ENCODE measurements at regions not wholly inside any gene's neighbourhood (a gene's known extent, or its start where the extent isn't known, plus 50 kb on each side); places are given as distances from the start of the nearest gene placed in this dataset.

DNA sequence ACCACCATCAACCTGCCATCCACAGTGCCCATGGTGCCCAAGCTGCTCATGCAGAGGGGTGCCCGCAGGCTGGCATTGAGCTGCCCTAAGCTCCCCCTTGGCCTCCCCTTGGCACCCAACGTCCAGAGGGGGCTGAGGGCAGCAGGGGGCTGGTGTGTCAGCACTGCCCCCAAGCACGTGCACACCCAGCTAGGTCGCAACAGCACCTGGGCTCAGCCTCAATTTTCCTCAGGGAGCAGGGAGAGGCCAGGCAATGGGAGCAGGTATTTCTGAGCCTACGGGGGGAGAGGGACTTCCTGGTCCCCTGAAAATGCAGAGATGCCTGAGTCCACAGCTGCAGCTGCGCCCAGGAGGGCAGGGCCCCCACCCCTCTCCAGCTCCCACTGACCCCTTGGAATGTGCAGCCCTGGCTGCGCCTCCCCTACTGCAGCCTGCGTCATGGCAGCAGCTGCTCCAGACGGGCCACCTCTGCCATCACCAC, 204.2 kb downstream of the ANKRD60 start:
- BruUV-seq (replicated peaks): no TSS peak
- H3K27me3 ChIP-seq (ENCODE audit: insufficient read depth, low read length): peaks cover 36% of the 10 kb centered on the region

More for the DNA sequence above, 204.2 kb downstream of the ANKRD60 start:
- ATAC-seq (no peak), DNase-seq (ENCODE audit: low read depth, low spot score) (no peak)
- Histone ChIP-seq H3K27ac (ENCODE audit: low read depth, low read length) (no peak overlapping the region), H4K20me1 (ENCODE audit: insufficient read depth) (no peaks in the 10 kb centered on the region), H3K9me3 (ENCODE audit: control insufficient read depth in 1 of 2, insufficient read depth in 1 of 2, low read depth in 1 of 2, low read length in 2 of 2) (no peaks in the 10 kb centered on the region), H2AFZ (ENCODE audit: low read depth, low read length, poor library complexity, severe bottlenecking) (no peak overlapping the region), H3K9me2 (ENCODE audit: insufficient read depth) (no peaks in the 10 kb centered on the region), H3K9ac (ENCODE audit: low read length) (no peak overlapping the region), H3K4me2 (ENCODE audit: low read length) (no peak overlapping the region), H3K79me2 (ENCODE audit: insufficient read depth, low read length) (no peaks in the 10 kb centered on the region), H3K4me1 (ENCODE audit: control insufficient read depth in 1 of 2, insufficient read depth in 2 of 2, low read length in 2 of 2) (peaks cover 0 to 2% of the 10 kb centered on the region in 2 experiments; a peak in 1 of 4 replicates), H3K4me3 (replicated peaks in 1 of 2; ENCODE audit: low read depth in 1 of 2, low read length in 2 of 2) (no peak overlapping the region), H3K36me3 (ENCODE audit: control insufficient read depth in 1 of 2, insufficient read depth in 2 of 2, low read length in 2 of 2) (no peaks in the 10 kb centered on the region)
- intact Hi-C loops (cut with micrococcal nuclease): no loop called here
- CTCF ChIA-PET: no interaction called here
- POLR2A ChIA-PET: no interaction called here
- TF ChIP-seq EGR1 (IDR thresholded peaks at IDR 0.05; ENCODE audit: low read depth): no peak
- no peak for TF ChIP-seq POLR2A (IDR thresholded peaks at IDR 0.05; ENCODE audit: borderline replicate concordance, extremely low read depth, insufficient read depth, insufficient read length)
- no peak for TF ChIP-seq CTCF (IDR thresholded peaks at IDR 0.05 in 2 of 3, conservative IDR thresholded peaks at IDR 0.05 in 1 of 3; ENCODE audit: borderline replicate concordance in 1 of 3, insufficient read depth in 1 of 3, low read depth in 2 of 3, low read length in 2 of 3)
- TF ChIP-seq, protein P1, sequence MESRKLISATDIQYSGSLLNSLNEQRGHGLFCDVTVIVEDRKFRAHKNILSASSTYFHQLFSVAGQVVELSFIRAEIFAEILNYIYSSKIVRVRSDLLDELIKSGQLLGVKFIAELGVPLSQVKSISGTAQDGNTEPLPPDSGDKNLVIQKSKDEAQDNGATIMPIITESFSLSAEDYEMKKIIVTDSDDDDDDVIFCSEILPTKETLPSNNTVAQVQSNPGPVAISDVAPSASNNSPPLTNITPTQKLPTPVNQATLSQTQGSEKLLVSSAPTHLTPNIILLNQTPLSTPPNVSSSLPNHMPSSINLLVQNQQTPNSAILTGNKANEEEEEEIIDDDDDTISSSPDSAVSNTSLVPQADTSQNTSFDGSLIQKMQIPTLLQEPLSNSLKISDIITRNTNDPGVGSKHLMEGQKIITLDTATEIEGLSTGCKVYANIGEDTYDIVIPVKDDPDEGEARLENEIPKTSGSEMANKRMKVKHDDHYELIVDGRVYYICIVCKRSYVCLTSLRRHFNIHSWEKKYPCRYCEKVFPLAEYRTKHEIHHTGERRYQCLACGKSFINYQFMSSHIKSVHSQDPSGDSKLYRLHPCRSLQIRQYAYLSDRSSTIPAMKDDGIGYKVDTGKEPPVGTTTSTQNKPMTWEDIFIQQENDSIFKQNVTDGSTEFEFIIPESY (IDR thresholded peaks at IDR 0.05; ENCODE audit: extremely low read depth, insufficient replicate concordance, low read length): no peak
- no peak for TF ChIP-seq SRF (IDR thresholded peaks at IDR 0.05; ENCODE audit: low read depth)
- RAD21 ChIA-PET (ENCODE audit: low non-redundant PET in 1 of 2, low total read pairs in 2 of 2, uncharacterized antibody in 2 of 2, unreplicated experiment in 2 of 2): no interaction called here

Data from HCT116 (cell line).